ENCODE measurements at regions not wholly inside any gene's neighbourhood (a gene's known extent, or its start where the extent isn't known, plus 50 kb on each side); places are given as distances from the start of the nearest gene placed in this dataset.

GRCh38 chr3:74921676-74922075 lies 307.2 kb upstream of the CNTN3 start:
- no peak overlapping the region for H3K27ac Mint-ChIP-seq
- no peaks in the 10 kb centered on the region for H3K9me3 Mint-ChIP-seq
- no peak for DNase-seq
- H3K4me3 Mint-ChIP-seq: no peak overlapping the region
- TF ChIP-seq CTCF (conservative IDR thresholded peaks at IDR 0.05): no peak
- H3K4me1 Mint-ChIP-seq: peaks cover 3% of the 10 kb centered on the region
- no peak overlapping the region for H3K27ac ChIP-seq (ENCODE audit: low read depth, low read length)
- no peaks in the 10 kb centered on the region for H3K4me1 ChIP-seq (ENCODE audit: control insufficient read depth, insufficient read depth, low read length)
- H3K27me3 ChIP-seq (ENCODE audit: control insufficient read depth, insufficient read depth, low read length, poor library complexity, severe bottlenecking): no peaks in the 10 kb centered on the region
- H3K9me3 ChIP-seq (ENCODE audit: control insufficient read depth, low read length): no peaks in the 10 kb centered on the region
- H3K27me3 Mint-ChIP-seq (ENCODE audit: insufficient read depth): peaks cover 9% of the 10 kb centered on the region
- H3K36me3 Mint-ChIP-seq (ENCODE audit: low read depth): no peaks in the 10 kb centered on the region
- H3K4me3 ChIP-seq (ENCODE audit: low read length): no peak overlapping the region
- H3K9ac ChIP-seq (ENCODE audit: extremely low read depth, low read length, poor library complexity, severe bottlenecking): no peak overlapping the region
- WGBS, 2 experiments (ENCODE audit: insufficient coverage in 1 of 2, insufficient read length in 1 of 2): no CpG with 5 or more reads among the region's 1 CpG
- H3K36me3 ChIP-seq (ENCODE audit: control insufficient read depth, insufficient read depth, low read length): no peaks in the 10 kb centered on the region

GRCh38 chr3:74920721-74921350 lies 306.4 kb upstream of the CNTN3 start:
- Histone ChIP-seq H3K4me1 (ENCODE audit: control insufficient read depth, insufficient read depth, low read length) (no peaks in the 10 kb centered on the region), H3K36me3 (ENCODE audit: control insufficient read depth, insufficient read depth, low read length) (no peaks in the 10 kb centered on the region), H3K9me3 (ENCODE audit: control insufficient read depth, low read length) (no peaks in the 10 kb centered on the region), H3K4me3 (ENCODE audit: low read length) (no peak overlapping the region), H3K27ac (ENCODE audit: low read depth, low read length) (no peak overlapping the region), H3K27me3 (ENCODE audit: control insufficient read depth, insufficient read depth, low read length, poor library complexity, severe bottlenecking) (no peaks in the 10 kb centered on the region), H3K9ac (ENCODE audit: extremely low read depth, low read length, poor library complexity, severe bottlenecking) (no peak overlapping the region)
- whole genome bisulfite sequencing, 2 experiments (ENCODE audit: insufficient coverage in 1 of 2, insufficient read length in 1 of 2): 95 to 96% methylated on average over 3 to 4 of the region's 4 CpGs
- Mint-ChIP-seq H3K4me1 (peaks cover 3% of the 10 kb centered on the region), H3K36me3 (ENCODE audit: low read depth) (no peaks in the 10 kb centered on the region), H3K27me3 (ENCODE audit: insufficient read depth) (peaks cover 9% of the 10 kb centered on the region), H3K9me3 (no peaks in the 10 kb centered on the region), H3K4me3 (no peak overlapping the region), H3K27ac (no peak overlapping the region)
- no peak for DNase-seq
- TF ChIP-seq CTCF (conservative IDR thresholded peaks at IDR 0.05): no peak

- DNase-seq: no peak
- H3K9me3 ChIP-seq (ENCODE audit: control insufficient read depth, low read length): no peaks in the 10 kb centered on the region
- H3K4me1 Mint-ChIP-seq: peaks cover 3% of the 10 kb centered on the region
- H3K36me3 ChIP-seq (ENCODE audit: control insufficient read depth, insufficient read depth, low read length): no peaks in the 10 kb centered on the region
- no peak overlapping the region for H3K4me3 ChIP-seq (ENCODE audit: low read length)
- H3K27ac Mint-ChIP-seq: no peak overlapping the region
- no peaks in the 10 kb centered on the region for H3K27me3 ChIP-seq (ENCODE audit: control insufficient read depth, insufficient read depth, low read length, poor library complexity, severe bottlenecking)
- no peaks in the 10 kb centered on the region for H3K4me1 ChIP-seq (ENCODE audit: control insufficient read depth, insufficient read depth, low read length)
- H3K9ac ChIP-seq (ENCODE audit: extremely low read depth, low read length, poor library complexity, severe bottlenecking): no peak overlapping the region
- peaks cover 9% of the 10 kb centered on the region for H3K27me3 Mint-ChIP-seq (ENCODE audit: insufficient read depth)
- H3K27ac ChIP-seq (ENCODE audit: low read depth, low read length): no peak overlapping the region
- H3K36me3 Mint-ChIP-seq (ENCODE audit: low read depth): no peaks in the 10 kb centered on the region
- no peak overlapping the region for H3K4me3 Mint-ChIP-seq
- no peaks in the 10 kb centered on the region for H3K9me3 Mint-ChIP-seq
- 78% methylated on average over 2 of the region's 5 CpGs; no CpG with 5 or more reads in 1 of the 2 experiments for WGBS, 2 experiments (ENCODE audit: insufficient coverage in 1 of 2, insufficient read length in 1 of 2)
- no peak for TF ChIP-seq CTCF (conservative IDR thresholded peaks at IDR 0.05)
These were observed 302.2 kb upstream of the CNTN3 start for GRCh38 chr3:74916696-74917095.
